Umbilical cord (tissue), 1 donor: ENCODE measurements at regions not wholly inside any gene's neighbourhood (a gene's known extent, or its start where the extent isn't known, plus 50 kb on each side); places are given as distances from the start of the nearest gene placed in this dataset.
"Not testable (repeated sequence)": the region's sequence is repeated elsewhere in the genome, so short reads cannot be mapped to it uniquely, and the experiment has no call there.

ENCODE experiments used
- DNase-seq: peaks from one replicate; pipeline ENCODE4 v3.0.0-alpha.2; 2015; ENCODE audit warnings: low spot score

GRCh38 chr6:33895296-33895695 is 91.5 kb upstream of the MLN start:
- no peak for DNase-seq

GRCh38 chr6:33894438-33894837 is 90.6 kb upstream of the MLN start:
- DNase-seq, result peak; percentile 82

GRCh38 chr6:33892581-33893346 is 89.0 kb upstream of the MLN start:
- no peak for DNase-seq

- DNase-seq, result no peak
These were observed 84.9 kb upstream of the MLN start for GRCh38 chr6:33888664-33889200.

GRCh38 chr6:33888183-33888582 is 84.4 kb upstream of the MLN start:
- no peak for DNase-seq

GRCh38 chr6:33886673-33887144 is 82.9 kb upstream of the MLN start:
- DNase-seq, result peak; percentile 95

- DNase-seq, result no peak
These were observed 81.6 kb upstream of the MLN start for GRCh38 chr6:33885132-33886057.

- DNase-seq, result not testable (repeated sequence)
These were observed 79.8 kb upstream of the MLN start for GRCh38 chr6:33883621-33884020.

GRCh38 chr6:33882154-33882553 is 78.4 kb upstream of the MLN start:
- DNase-seq, result peak; percentile 80

GRCh38 chr6:33880766-33881165 is 77.0 kb upstream of the MLN start:
- DNase-seq, result no peak

- DNase-seq, result no peak
These were observed 76.4 kb upstream of the MLN start for GRCh38 chr6:33880104-33880678.

- no peak for DNase-seq
These were observed 74.8 kb upstream of the MLN start for GRCh38 chr6:33878562-33878961.

GRCh38 chr6:33877982-33878535 is 74.3 kb upstream of the MLN start:
- no peak for DNase-seq

- DNase-seq, result peak; percentile 52
These were observed 71.9 kb upstream of the MLN start for GRCh38 chr6:33875696-33876095.

- peak; percentile 82 for DNase-seq
These were observed 71.4 kb upstream of the MLN start for GRCh38 chr6:33875141-33875581.

- DNase-seq, result no peak
These were observed 70.4 kb upstream of the MLN start for GRCh38 chr6:33874136-33874760.

GRCh38 chr6:33872761-33873160 is 69.0 kb upstream of the MLN start:
- no peak for DNase-seq

- no peak for DNase-seq
These were observed 66.1 kb upstream of the MLN start for GRCh38 chr6:33869826-33870423.

GRCh38 chr6:33869121-33869520 is 65.3 kb upstream of the MLN start:
- DNase-seq, result no peak

GRCh38 chr6:33868141-33868540 is 64.3 kb upstream of the MLN start:
- DNase-seq, result no peak
